Stimulated activated CD4-positive, alpha-beta T cell treated with anti-CD3 and anti-CD28 coated beads, Interleukin-4, amount 100 ng/mL, for 48 hours (primary cell): ENCODE measurements at regions not wholly inside any gene's neighbourhood (a gene's known extent, or its start where the extent isn't known, plus 50 kb on each side); places are given as distances from the start of the nearest gene placed in this dataset.

Source experiments
- DNase-seq, 2 donors: peaks; one replicate each; pipeline ENCODE4 v3.0.0-alpha.2; 2020; ENCODE audit warnings: low read depth in 2 of 2

- no peak for DNase-seq
Observed at GRCh38 chr5:125835293-125836172, 587.7 kb upstream of the GRAMD2B start.

- no peak for DNase-seq
Observed at GRCh38 chr5:125836256-125836655, 587.0 kb upstream of the GRAMD2B start.

- DNase-seq = no peak
Observed at GRCh38 chr5:125837866-125838265, 585.3 kb upstream of the GRAMD2B start.

GRCh38 chr5:125847561-125847960, 575.6 kb upstream of the GRAMD2B start:
- no peak for DNase-seq

- no peak for DNase-seq
Observed at GRCh38 chr5:125848751-125849150, 574.5 kb upstream of the GRAMD2B start.

- no peak for DNase-seq
Observed at GRCh38 chr5:125856949-125857348, 566.3 kb upstream of the GRAMD2B start.

- DNase-seq = no peak
Observed at GRCh38 chr5:125863579-125863978, 559.6 kb upstream of the GRAMD2B start.

- no peak for DNase-seq
Observed at GRCh38 chr5:125865166-125865815, 557.9 kb upstream of the GRAMD2B start.

GRCh38 chr5:125868036-125868435, 555.2 kb upstream of the GRAMD2B start:
- no peak for DNase-seq

GRCh38 chr5:125870256-125870655, 553.0 kb upstream of the GRAMD2B start:
- no peak for DNase-seq

- DNase-seq = no peak
Observed at GRCh38 chr5:125874057-125874456, 549.2 kb upstream of the GRAMD2B start.

- no peak for DNase-seq
Observed at GRCh38 chr5:125874717-125875116, 548.5 kb upstream of the GRAMD2B start.

GRCh38 chr5:125877248-125877647, 546.0 kb upstream of the GRAMD2B start:
- DNase-seq = no peak

- no peak for DNase-seq
Observed at GRCh38 chr5:125882061-125882460, 541.1 kb upstream of the GRAMD2B start.

GRCh38 chr5:125883223-125883622, 540.0 kb upstream of the GRAMD2B start:
- DNase-seq = no peak

GRCh38 chr5:125888358-125888757, 534.9 kb upstream of the GRAMD2B start:
- no peak for DNase-seq

GRCh38 chr5:125890511-125890931, 532.7 kb upstream of the GRAMD2B start:
- DNase-seq = no peak

GRCh38 chr5:125891061-125891725, 532.0 kb upstream of the GRAMD2B start:
- no peak for DNase-seq

- no peak for DNase-seq
Observed at GRCh38 chr5:125894383-125894782, 528.8 kb upstream of the GRAMD2B start.

GRCh38 chr5:125896368-125896767, 526.8 kb upstream of the GRAMD2B start:
- no peak for DNase-seq

GRCh38 chr5:125897089-125897488, 526.1 kb upstream of the GRAMD2B start:
- no peak for DNase-seq

GRCh38 chr5:125898851-125899405, 524.3 kb upstream of the GRAMD2B start:
- DNase-seq = no peak
